ENCODE measurements at regions not wholly inside any gene's neighbourhood (a gene's known extent, or its start where the extent isn't known, plus 50 kb on each side); places are given as distances from the start of the nearest gene placed in this dataset.

DNA sequence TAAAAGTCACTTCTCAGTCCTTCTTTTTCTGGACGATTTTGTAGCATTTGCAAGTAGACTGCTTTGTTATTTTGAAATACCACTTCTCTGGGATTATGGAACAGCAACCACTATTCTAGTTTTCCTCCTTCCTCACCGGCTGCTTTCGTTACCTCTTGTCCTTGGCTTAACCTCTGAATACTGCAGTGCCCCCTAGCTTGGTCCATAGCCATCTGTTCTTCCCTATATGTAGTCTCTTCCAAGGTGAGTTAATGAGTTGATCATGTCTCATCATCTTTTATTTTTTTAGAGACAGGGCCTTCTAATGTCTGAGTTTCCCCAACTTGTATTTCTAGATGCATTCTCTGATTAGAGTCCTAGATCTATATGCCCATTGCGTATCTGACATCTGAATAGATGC lies 694.3 kb downstream of the NTRK3 start:
- TF ChIP-seq POLR2A (IDR thresholded peaks at IDR 0.05; ENCODE audit: low read length) (no peak), GATA1 (IDR thresholded peaks at IDR 0.05; ENCODE audit: low read depth, low read length) (no peak)
